Tibial artery (tissue), 4 donors: ENCODE measurements at regions not wholly inside any gene's neighbourhood (a gene's known extent, or its start where the extent isn't known, plus 50 kb on each side); places are given as distances from the start of the nearest gene placed in this dataset.

Source experiments
- DNase-seq, 2 donors: peaks; one replicate each; pipeline ENCODE4 v3.0.0-alpha.2; 2019
- H3K27ac ChIP-seq, 2 donors: fragments of 200-600 bp; sonication (generic) in 1 of 2; 1 replicate in 1 of 2; 2 replicates in 1 of 2; pipeline ENCODE4 v1.5.1; 2018 to 2019; ENCODE audit warnings: mild to moderate bottlenecking in 1 of 2
- H3K27me3 ChIP-seq, 2 donors: fragments of 200-600 bp; sonication (generic) in 1 of 2; one replicate each; pipeline versions ENCODE4 v1.5.1 to v1.6.0; 2016 to 2019
- H3K36me3 ChIP-seq, 3 donors: fragments of 200-600 bp; sonication (generic) in 2 of 3; one replicate each; pipeline ENCODE4 v1.5.1; 2016 to 2019; ENCODE audit warnings: mild to moderate bottlenecking in 2 of 3
- H3K4me1 ChIP-seq, 4 donors: fragments of 200-600 bp; sonication (generic) in 2 of 4; 1 replicate in 3 of 4; 2 replicates in 1 of 4; pipeline ENCODE4 v1.5.1; 2016 to 2019
- H3K4me3 ChIP-seq, 2 donors: fragments of 200-600 bp; sonication (generic) in 1 of 2; 1 replicate in 1 of 2; 2 replicates in 1 of 2; pipeline ENCODE4 v1.5.1; 2018 to 2019; ENCODE audit warnings: mild to moderate bottlenecking in 2 of 2
- H3K9me3 ChIP-seq, 3 donors: fragments of 200-600 bp; sonication (generic) in 1 of 3; one replicate each; pipeline ENCODE4 v1.5.1; 2016 to 2019
- CTCF ChIP-seq, 2 experiments: fragments of 200-600 bp in 1 of 2; fragments of 450-650 bp in 1 of 2; IDR thresholded peaks; one replicate each; pipeline ENCODE4 v1.5.1; 2017 to 2019; ENCODE audit warnings: antibody characterized with exemption in 2 of 2, mild to moderate bottlenecking in 1 of 2, moderate library complexity in 1 of 2
- intact Hi-C: fragments of 100-400 bp; cut with DNase I; formaldehyde crosslinking; loops from one replicate; pipeline ENCODE4 v1.15.0; 2023; ENCODE audit warnings: low total_unique reads

GRCh38 chr5:74167206-74167929 is 473.2 kb downstream of the ENC1 start:
- Histone ChIP-seq H3K4me1 (no peaks in the 10 kb centered on the region), H3K9me3 (no peaks in the 10 kb centered on the region), H3K27me3 (no peaks in the 10 kb centered on the region), H3K4me3 (no peak overlapping the region), H3K27ac (no peak overlapping the region), H3K36me3 (no peaks in the 10 kb centered on the region)
- no peak for TF ChIP-seq CTCF (IDR thresholded peaks at IDR 0.05)
- DNase-seq = no peak
- intact Hi-C loops = no loop called here

- Histone ChIP-seq H3K4me3 (no peak overlapping the region), H3K4me1 (no peaks in the 10 kb centered on the region), H3K9me3 (no peaks in the 10 kb centered on the region), H3K27ac (no peak overlapping the region), H3K27me3 (no peaks in the 10 kb centered on the region), H3K36me3 (no peaks in the 10 kb centered on the region)
- DNase-seq = no peak
- TF ChIP-seq CTCF (IDR thresholded peaks at IDR 0.05) = no peak
- intact Hi-C loops = no loop called here
Measured at GRCh38 chr5:74166064-74166463, 474.5 kb downstream of the ENC1 start.

- peak in 1 of 2 donors; percentile 33 for DNase-seq
- Histone ChIP-seq H3K4me3 (no peak overlapping the region), H3K4me1 (no peaks in the 10 kb centered on the region), H3K9me3 (no peaks in the 10 kb centered on the region), H3K36me3 (no peaks in the 10 kb centered on the region), H3K27ac (no peak overlapping the region), H3K27me3 (no peaks in the 10 kb centered on the region)
- TF ChIP-seq CTCF (IDR thresholded peaks at IDR 0.05) = no peak
- intact Hi-C loops = no loop called here
Measured at GRCh38 chr5:74164725-74165235, 475.7 kb downstream of the ENC1 start.

GRCh38 chr5:74162524-74162923 is 478.0 kb downstream of the ENC1 start:
- intact Hi-C loops = no loop called here
- H3K4me3 ChIP-seq = no peak overlapping the region
- H3K36me3 ChIP-seq = no peaks in the 10 kb centered on the region
- no peak overlapping the region for H3K27ac ChIP-seq
- no peaks in the 10 kb centered on the region for H3K4me1 ChIP-seq
- DNase-seq = no peak
- no peak for TF ChIP-seq CTCF (IDR thresholded peaks at IDR 0.05)
- H3K27me3 ChIP-seq = no peaks in the 10 kb centered on the region
- no peaks in the 10 kb centered on the region for H3K9me3 ChIP-seq

- H3K27ac ChIP-seq = no peak overlapping the region
- no peak for TF ChIP-seq CTCF (IDR thresholded peaks at IDR 0.05)
- no peaks in the 10 kb centered on the region for H3K27me3 ChIP-seq
- no peak overlapping the region for H3K4me3 ChIP-seq
- no peaks in the 10 kb centered on the region for H3K36me3 ChIP-seq
- H3K9me3 ChIP-seq = no peaks in the 10 kb centered on the region
- no peaks in the 10 kb centered on the region for H3K4me1 ChIP-seq
- intact Hi-C loops = no loop called here
- DNase-seq = no peak
Measured at GRCh38 chr5:74161170-74161569, 479.4 kb downstream of the ENC1 start.
